HG03064 (cell line): ENCODE measurements at regions not wholly inside any gene's neighbourhood (a gene's known extent, or its start where the extent isn't known, plus 50 kb on each side); places are given as distances from the start of the nearest gene placed in this dataset.

Source experiments
- ATAC-seq: cut with Tn5 transposase; IDR thresholded peaks from one replicate; pipeline ENCODE4 v1.9.1; 2021; ENCODE audit warnings: low read depth; ENCODE audit not compliant: unreplicated experiment

GRCh38 chr5:42321785-42322184, 101.5 kb upstream of the GHR start:
- no peak for ATAC-seq

GRCh38 chr5:42337143-42337542, 86.1 kb upstream of the GHR start:
- ATAC-seq = no peak

- no peak for ATAC-seq
Measured at GRCh38 chr5:42337607-42338006, 85.6 kb upstream of the GHR start.

GRCh38 chr5:42338136-42338535, 85.1 kb upstream of the GHR start:
- no peak for ATAC-seq

- no peak for ATAC-seq
Measured at GRCh38 chr5:42349163-42349562, 74.1 kb upstream of the GHR start.

- no peak for ATAC-seq
Measured at GRCh38 chr5:42351956-42352355, 71.3 kb upstream of the GHR start.

GRCh38 chr5:42360056-42360455, 63.2 kb upstream of the GHR start:
- ATAC-seq = no peak

GRCh38 chr5:42360616-42361314, 62.5 kb upstream of the GHR start:
- no peak for ATAC-seq

GRCh38 chr5:42361315-42361688, 61.9 kb upstream of the GHR start:
- no peak for ATAC-seq

- ATAC-seq = no peak
Measured at GRCh38 chr5:42366051-42366450, 57.2 kb upstream of the GHR start.
